Breast epithelium (tissue), 4 donors: ENCODE measurements at regions not wholly inside any gene's neighbourhood (a gene's known extent, or its start where the extent isn't known, plus 50 kb on each side); places are given as distances from the start of the nearest gene placed in this dataset.

Experiments
- DNase-seq, 2 donors: peaks; one replicate each; pipeline ENCODE4 v3.0.0-alpha.2; 2019; ENCODE audit warnings: low spot score in 2 of 2
- H3K27ac ChIP-seq, 2 donors: fragments of 200-600 bp; sonication (generic) in 1 of 2; one replicate each; pipeline ENCODE4 v1.5.1; 2016 to 2019; ENCODE audit warnings: mild to moderate bottlenecking in 1 of 2
- H3K27me3 ChIP-seq, 2 donors: fragments of 200-600 bp; sonication (generic) in 1 of 2; one replicate each; pipeline versions ENCODE4 v1.5.1 to v1.6.0; 2017 to 2019; ENCODE audit warnings: control low read depth in 1 of 2, mild to moderate bottlenecking in 1 of 2
- H3K36me3 ChIP-seq: fragments of 200-600 bp; one replicate; pipeline ENCODE4 v1.5.1; 2019
- H3K4me1 ChIP-seq, 2 donors: fragments of 200-600 bp; sonication (generic); one replicate each; pipeline ENCODE4 v1.5.1; 2016 to 2019; ENCODE audit warnings: control low read depth in 1 of 2
- H3K4me3 ChIP-seq, 3 donors: fragments of 200-600 bp; sonication (generic); 1 replicate in 2 of 3; 2 replicates in 1 of 3; pipeline ENCODE4 v1.5.1; 2016 to 2019; ENCODE audit warnings: mild to moderate bottlenecking in 3 of 3, moderate library complexity in 2 of 3
- H3K9me3 ChIP-seq, 2 donors: fragments of 200-600 bp; sonication (generic) in 1 of 2; one replicate each; pipeline ENCODE4 v1.5.1; 2016 to 2019; ENCODE audit warnings: control low read depth in 1 of 2
- POLR2A ChIP-seq: fragments of 450-650 bp; IDR thresholded peaks from one replicate; pipeline ENCODE4 v1.6.1; 2016; ENCODE audit warnings: antibody characterized with exemption, mild to moderate bottlenecking, moderate library complexity
- POLR2AphosphoS5 ChIP-seq, 3 donors: sonication (generic); formaldehyde crosslinking; IDR thresholded peaks; one replicate each; pipeline ENCODE4 v1.6.1; 2017; ENCODE audit warnings: antibody characterized with exemption in 3 of 3
- intact Hi-C: fragments of 100-400 bp; cut with DNase I; formaldehyde crosslinking; loops from one replicate; pipeline ENCODE4 v1.15.1; 2023; ENCODE audit warnings: low total_unique reads
- TF ChIP-seq, protein P1 (sequence below), 3 donors: fragments of 450-650 bp; IDR thresholded peaks; one replicate each; pipeline ENCODE4 v1.5.1; 2016 to 2017; ENCODE audit warnings: antibody characterized with exemption in 3 of 3, mild to moderate bottlenecking in 3 of 3, moderate library complexity in 3 of 3

GRCh38 chr3:24589513-24589851, 94.8 kb upstream of the THRB start:
- Histone ChIP-seq H3K9me3 (no peaks in the 10 kb centered on the region), H3K4me3 (no peak overlapping the region), H3K27me3 (no peaks in the 10 kb centered on the region), H3K4me1 (no peaks in the 10 kb centered on the region), H3K27ac (no peak overlapping the region), H3K36me3 (no peaks in the 10 kb centered on the region)
- intact Hi-C loops = no loop called here
- DNase-seq = no peak
- TF ChIP-seq POLR2A (no peak), POLR2AphosphoS5 (IDR thresholded peaks at IDR 0.05) (no peak)
- TF ChIP-seq, protein P1, sequence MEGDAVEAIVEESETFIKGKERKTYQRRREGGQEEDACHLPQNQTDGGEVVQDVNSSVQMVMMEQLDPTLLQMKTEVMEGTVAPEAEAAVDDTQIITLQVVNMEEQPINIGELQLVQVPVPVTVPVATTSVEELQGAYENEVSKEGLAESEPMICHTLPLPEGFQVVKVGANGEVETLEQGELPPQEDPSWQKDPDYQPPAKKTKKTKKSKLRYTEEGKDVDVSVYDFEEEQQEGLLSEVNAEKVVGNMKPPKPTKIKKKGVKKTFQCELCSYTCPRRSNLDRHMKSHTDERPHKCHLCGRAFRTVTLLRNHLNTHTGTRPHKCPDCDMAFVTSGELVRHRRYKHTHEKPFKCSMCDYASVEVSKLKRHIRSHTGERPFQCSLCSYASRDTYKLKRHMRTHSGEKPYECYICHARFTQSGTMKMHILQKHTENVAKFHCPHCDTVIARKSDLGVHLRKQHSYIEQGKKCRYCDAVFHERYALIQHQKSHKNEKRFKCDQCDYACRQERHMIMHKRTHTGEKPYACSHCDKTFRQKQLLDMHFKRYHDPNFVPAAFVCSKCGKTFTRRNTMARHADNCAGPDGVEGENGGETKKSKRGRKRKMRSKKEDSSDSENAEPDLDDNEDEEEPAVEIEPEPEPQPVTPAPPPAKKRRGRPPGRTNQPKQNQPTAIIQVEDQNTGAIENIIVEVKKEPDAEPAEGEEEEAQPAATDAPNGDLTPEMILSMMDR (IDR thresholded peaks at IDR 0.05) = no peak

DNA sequence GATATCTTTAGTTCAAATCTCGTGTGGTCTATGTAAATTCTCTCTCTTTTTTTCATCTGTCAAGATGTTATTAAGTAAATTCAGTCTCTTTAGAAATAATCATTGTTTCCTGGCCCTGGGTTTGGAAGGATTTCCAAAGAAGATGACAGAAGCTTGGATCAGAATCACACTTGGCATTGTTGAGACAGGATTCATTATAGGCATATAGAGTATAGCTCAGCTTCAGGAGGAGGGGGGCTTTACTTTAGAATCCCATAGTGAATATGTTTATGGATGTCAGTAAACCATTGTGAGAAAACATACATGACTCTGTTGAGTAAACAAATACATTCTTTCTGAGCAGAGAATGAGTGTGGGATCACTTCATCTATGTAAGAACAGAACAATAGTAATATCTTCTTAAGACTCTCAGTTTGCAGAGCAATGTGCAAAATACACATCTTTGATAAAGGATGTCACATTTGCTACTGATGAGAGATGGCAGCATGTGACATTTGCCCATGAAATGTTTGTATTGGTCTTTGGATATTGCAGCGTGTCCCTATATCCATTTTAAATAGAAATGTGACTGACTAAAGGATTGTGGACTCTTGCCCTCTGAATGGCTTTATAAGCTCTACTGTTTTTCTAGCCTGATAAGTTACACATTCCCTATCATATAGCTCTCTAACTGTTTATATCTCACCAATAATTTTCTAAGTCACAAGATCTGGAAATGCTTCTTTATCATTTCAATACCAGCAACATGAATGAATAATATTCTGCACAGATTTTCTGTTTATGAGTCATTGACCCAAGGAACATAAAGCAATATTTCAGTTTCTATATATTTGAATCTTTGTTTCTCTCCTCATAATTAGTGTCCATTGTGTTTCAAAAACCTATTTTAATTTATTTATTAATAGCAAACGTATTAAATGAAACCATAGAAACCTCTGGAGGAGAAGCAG, 95.6 kb upstream of the THRB start:
- no peak for DNase-seq

DNA sequence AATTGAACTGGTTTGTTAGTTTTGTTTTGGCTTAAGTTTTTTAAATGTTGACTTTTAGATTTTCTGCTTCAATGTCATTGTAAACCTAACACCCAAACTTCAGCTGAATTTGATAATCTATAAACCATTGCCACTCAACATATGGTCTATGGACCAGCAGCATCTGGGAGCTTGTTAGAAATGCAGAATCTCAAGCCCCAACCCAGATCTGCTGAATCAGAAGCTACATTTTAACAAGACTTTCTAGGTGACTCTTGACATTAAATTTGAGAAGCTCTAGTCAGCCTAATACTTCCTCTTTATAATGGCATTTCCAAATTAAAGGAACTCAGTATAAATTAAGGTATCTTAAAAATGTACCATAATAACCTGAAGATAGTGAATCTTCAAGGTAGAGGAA, 96.5 kb upstream of the THRB start:
- Histone ChIP-seq H3K9me3 (no peaks in the 10 kb centered on the region), H3K4me3 (no peak overlapping the region), H3K4me1 (no peaks in the 10 kb centered on the region), H3K36me3 (no peaks in the 10 kb centered on the region), H3K27ac (no peak overlapping the region), H3K27me3 (no peaks in the 10 kb centered on the region)
- TF ChIP-seq POLR2A (no peak), POLR2AphosphoS5 (IDR thresholded peaks at IDR 0.05) (no peak)
- TF ChIP-seq, protein P1 (IDR thresholded peaks at IDR 0.05) = no peak
- DNase-seq = no peak
- intact Hi-C loops = no loop called here

More for the DNA sequence above, 95.6 kb upstream of the THRB start:
- Histone ChIP-seq H3K9me3 (no peaks in the 10 kb centered on the region), H3K36me3 (no peaks in the 10 kb centered on the region), H3K27me3 (no peaks in the 10 kb centered on the region), H3K4me1 (no peaks in the 10 kb centered on the region), H3K27ac (no peak overlapping the region), H3K4me3 (no peak overlapping the region)
- intact Hi-C loops = no loop called here
- TF ChIP-seq, protein P1 (IDR thresholded peaks at IDR 0.05) = no peak
- TF ChIP-seq POLR2AphosphoS5 (IDR thresholded peaks at IDR 0.05) (no peak), POLR2A (no peak)

DNA sequence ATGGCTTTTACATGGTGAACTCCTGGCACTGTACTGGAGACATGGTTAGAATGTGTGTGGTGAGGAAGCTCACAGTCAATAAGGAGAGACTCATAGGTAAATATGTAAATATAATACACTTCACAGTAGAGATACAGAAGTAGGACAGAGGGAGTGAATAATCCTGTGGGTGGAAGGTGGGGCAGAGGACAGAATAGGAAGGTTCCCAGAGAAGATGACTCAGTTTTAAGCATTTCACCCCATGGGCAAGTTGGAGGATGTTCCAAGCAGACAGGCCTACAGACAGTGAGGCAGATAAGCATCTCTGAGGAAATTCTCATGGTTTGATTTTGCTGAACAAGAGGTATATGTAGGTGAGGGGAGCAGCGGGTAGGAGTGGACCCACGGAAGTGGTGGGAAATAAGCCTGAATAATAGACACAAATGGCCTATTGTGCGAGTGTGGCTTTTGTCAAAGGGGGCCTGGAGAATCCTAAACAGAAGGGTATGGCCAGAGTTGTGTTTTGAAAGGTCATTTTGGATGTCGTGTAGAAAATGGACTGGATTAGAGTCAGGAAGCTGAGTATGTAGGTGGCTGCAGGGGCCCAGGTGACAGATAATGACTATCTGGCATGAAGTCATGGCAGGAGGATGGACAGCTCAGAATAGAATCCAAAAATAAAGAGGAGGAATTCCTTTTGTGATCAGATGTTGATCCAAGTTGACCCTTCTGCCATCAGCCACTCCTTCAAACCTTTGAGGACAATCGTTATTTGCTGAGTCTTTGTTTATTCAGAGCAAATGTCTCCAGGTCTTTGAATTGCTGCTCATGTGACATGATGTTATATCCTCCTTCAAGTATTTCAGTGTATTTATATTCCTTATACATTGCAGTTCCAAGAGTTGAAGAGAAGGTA, 97.3 kb upstream of the THRB start:
- no peaks in the 10 kb centered on the region for H3K36me3 ChIP-seq
- no peaks in the 10 kb centered on the region for H3K4me1 ChIP-seq

More for the DNA sequence above, 97.3 kb upstream of the THRB start:
- intact Hi-C loops = no loop called here
- Histone ChIP-seq H3K9me3 (no peaks in the 10 kb centered on the region), H3K27ac (no peak overlapping the region), H3K4me3 (no peak overlapping the region), H3K27me3 (no peaks in the 10 kb centered on the region)
- DNase-seq = no peak
- no peak for TF ChIP-seq POLR2AphosphoS5 (IDR thresholded peaks at IDR 0.05)
- TF ChIP-seq POLR2A = no peak
- TF ChIP-seq, protein P1 (IDR thresholded peaks at IDR 0.05) = no peak
